ENCODE measurements at regions not wholly inside any gene's neighbourhood (a gene's known extent, or its start where the extent isn't known, plus 50 kb on each side); places are given as distances from the start of the nearest gene placed in this dataset.
A peak's percentile ranks its signal among the peaks of the same experiment; 100 is the strongest.
"Not testable (repeated sequence)": the region's sequence is repeated elsewhere in the genome, so short reads cannot be mapped to it uniquely, and the experiment has no call there.

DNA sequence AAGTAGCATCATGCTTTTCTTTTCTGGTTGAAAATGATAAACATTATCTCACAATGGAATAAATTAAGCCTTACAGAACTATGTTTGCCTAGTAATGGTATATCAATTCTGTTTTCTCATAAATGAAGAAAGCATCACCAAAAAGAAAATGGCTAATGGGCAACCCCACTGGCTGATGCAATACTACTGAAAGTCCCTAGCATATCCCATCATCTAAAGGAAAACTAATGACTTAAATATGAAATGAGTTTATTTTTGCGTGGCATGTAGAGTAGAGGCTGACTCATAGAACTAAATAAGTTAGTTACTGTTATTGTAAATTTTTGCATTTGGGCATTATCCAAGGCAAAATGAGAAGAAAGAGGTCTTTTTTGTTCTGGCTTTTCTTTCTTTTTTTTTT, 1156.3 kb upstream of the SEL1L start:
- no peak for DNase-seq (ENCODE audit: low read depth)
- H3K4me3 ChIP-seq (ENCODE audit: low read depth, low read length) = no peak overlapping the region

DNA sequence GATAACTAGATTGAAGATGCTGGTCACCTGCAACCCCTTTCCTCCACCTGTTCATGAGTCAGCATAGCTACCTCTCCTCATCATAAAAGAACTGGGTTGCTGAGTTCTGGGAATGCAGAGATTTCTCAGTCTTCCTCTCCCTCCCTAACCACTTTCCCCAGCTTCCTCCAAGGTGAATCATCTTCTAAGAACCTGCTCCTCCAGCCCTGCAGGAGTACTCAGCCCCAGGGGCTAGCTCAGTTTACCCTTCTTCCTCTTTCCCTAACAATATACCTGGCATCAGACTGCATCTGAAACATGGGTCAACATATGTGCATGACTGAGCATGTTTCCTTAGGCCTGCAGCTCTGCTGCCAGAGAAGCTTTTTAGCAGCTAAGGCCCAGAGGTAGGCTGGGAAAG, 1157.5 kb upstream of the SEL1L start:
- not testable (repeated sequence) for H3K4me3 ChIP-seq (ENCODE audit: low read depth, low read length); DNase-seq (ENCODE audit: low read depth)

DNA sequence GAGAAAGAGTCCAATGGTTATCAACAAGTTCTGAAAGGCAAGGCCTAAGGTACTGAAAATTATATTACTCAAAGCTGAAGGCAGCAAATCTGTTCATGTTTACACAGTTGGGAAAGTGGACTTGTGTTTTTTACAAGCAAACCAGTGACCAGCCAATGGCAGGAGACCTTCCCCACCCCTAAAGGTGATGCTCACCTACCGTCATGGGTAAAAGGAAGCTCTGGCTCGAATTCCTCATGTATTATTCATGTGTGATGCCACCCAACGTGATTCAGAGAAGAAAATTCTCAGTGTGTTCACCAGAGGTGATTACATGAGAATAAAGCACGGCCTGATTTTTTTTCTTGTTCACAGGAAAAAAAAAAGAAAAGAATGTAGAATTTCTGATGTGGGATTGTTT, 1161.2 kb upstream of the SEL1L start:
- no peak for DNase-seq (ENCODE audit: low read depth)
- no peak overlapping the region for H3K4me3 ChIP-seq (ENCODE audit: low read depth, low read length)

DNA sequence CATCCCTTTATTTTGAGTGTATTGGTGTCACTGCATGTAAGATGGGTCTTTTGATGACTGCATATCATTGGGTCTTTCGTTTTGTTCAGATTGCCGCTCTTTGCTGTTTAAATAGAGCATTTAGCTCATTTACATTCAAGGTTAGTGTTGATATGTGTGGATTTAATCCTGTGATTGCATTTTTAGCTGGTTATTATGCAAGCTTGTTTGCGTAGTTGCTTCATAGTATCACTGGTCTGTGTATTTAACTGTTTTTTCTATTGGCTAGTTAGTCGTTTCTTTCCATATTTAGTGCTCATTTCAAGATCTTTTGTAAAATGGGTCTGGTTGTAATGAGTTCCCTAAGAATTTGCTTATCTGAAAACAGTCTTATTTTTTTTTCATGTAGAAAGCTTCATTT, 1170.6 kb upstream of the SEL1L start:
- H3K4me3 ChIP-seq (ENCODE audit: low read depth, low read length) = no peak overlapping the region
- DNase-seq (ENCODE audit: low read depth) = no peak

DNA sequence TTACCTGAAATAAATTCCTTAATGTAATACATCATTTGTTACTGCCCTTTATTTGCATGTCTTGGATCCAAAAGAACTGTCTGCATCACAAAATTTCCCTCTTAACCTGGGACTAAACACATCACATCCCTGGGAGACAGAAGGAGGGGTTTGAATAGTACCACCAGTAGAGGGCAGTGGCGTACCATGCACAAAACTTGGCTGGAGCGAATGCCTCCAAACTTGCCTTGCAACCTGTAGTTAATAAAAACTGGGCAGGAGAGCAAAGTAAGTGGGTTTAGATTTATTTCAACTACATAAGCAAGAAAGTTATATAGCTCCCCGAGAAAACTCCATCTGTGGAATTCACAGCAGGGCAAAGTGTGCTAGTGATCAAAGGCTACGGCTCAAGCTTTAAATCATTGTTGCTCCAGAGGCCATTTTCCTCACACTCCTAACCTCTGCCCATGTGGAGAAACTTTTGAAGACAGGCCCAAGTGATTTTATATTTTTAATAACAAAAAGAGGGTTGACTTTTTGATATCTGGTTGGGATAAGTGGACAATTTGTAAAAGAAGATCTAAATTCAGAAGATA, 1176.7 kb upstream of the SEL1L start:
- DNase-seq (ENCODE audit: low read depth) = peak; percentile 5
- no peak overlapping the region for H3K4me3 ChIP-seq (ENCODE audit: low read depth, low read length)

DNA sequence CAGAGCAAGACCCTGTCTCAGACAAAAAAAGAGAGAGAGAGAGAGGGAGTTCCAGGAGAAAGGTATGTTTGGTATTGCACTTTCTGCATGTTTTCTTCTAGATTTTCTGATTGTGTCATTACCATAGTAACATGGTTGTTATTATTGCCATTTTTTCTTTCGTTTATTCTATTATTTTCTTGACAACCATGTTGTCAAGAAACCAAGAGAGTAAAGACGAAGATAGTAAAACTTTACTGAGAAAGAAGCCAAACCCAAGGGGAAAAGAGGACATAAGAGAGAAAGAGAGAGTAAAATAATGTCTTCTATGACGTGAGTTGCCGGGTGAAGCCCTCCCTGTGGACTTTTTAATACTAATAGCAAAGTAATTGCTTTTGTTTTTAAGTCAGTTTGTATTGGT, 1186.0 kb upstream of the SEL1L start:
- DNase-seq (ENCODE audit: low read depth) = no peak

DNA sequence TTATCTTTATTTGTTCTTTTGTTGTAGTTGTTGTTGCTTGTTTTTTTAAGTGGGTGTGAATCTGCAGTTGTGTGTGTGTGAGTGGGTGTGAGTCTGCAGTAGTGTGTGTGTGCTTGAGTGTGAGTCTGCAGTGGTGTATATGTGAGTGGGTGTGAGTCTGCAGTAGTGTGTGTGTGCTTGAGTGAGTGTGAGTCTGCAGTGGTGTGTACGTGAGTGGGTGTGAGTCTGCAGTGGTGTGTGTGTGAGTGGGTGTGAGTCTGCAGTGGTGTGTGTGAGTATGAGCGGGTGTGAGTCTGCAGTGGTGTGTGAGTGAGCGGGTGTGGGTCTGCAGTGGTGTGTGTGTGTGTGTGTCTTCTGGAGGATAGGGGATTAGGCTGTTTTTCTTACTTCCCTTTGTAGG, 1186.8 kb upstream of the SEL1L start:
- no peak for DNase-seq (ENCODE audit: low read depth)
- no peak overlapping the region for H3K4me3 ChIP-seq (ENCODE audit: low read depth, low read length)

More for the DNA sequence above, 1186.0 kb upstream of the SEL1L start:
- H3K4me3 ChIP-seq (ENCODE audit: low read depth, low read length) = no peak overlapping the region

DNA sequence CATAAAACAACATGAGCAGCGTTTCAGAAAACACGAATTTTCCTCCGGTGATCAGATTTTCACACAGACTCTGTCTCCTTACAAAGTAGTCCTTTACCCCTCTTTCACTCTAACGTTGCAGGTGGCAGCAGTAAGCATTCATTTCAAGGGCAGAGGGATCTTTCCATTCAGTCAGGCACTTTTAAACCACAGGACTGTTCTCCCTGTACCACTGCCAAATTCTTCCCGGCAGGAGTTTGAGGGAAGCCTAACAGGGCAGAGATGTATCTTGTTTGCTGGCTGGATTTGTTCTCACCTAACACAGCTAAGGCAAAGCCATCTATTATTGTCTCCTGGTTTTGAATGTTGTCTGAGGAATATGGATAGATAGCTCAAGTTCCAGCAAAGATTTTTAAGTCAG, 1187.3 kb upstream of the SEL1L start:
- DNase-seq (ENCODE audit: low read depth) = no peak
- no peak overlapping the region for H3K4me3 ChIP-seq (ENCODE audit: low read depth, low read length)

DNA sequence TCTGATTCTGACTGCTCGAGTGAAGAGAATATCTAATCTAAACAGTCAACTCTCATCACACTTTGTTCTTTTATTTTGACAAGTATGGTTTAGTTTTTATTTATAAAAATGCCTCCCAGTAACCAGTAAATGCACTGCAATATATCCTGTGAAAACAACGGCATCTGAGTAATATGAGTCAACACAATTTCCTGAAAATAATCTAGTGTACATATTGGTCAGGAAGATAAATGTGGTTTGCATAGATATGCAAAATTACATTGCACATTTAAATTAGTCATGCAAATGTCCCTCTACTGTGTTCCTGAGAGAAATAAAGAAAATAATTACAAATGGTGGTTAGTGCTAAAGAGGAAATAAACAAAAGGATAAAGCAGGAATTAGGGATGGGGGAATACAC, 1190.7 kb upstream of the SEL1L start:
- no peak for DNase-seq (ENCODE audit: low read depth)
- no peak overlapping the region for H3K4me3 ChIP-seq (ENCODE audit: low read depth, low read length)

DNA sequence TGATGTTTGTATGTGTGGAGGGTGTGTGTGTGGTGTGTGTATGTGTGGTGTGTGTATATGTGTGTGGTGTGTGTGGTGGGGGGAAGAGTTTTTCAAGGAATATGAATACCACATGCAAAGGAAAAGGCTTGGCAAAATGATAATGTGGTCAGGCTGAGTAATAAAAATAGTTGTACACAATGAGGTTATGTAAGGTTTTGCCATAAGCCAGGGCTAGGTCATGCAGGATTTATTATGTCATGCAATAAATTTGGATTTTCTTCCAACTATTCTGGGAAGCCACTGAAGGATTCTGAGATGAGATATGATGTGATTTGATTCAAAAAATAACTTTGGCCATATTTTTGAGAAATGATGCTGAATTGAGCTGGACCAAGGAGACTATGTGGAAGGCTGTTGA, 1191.6 kb upstream of the SEL1L start:
- DNase-seq (ENCODE audit: low read depth) = no peak

DNA sequence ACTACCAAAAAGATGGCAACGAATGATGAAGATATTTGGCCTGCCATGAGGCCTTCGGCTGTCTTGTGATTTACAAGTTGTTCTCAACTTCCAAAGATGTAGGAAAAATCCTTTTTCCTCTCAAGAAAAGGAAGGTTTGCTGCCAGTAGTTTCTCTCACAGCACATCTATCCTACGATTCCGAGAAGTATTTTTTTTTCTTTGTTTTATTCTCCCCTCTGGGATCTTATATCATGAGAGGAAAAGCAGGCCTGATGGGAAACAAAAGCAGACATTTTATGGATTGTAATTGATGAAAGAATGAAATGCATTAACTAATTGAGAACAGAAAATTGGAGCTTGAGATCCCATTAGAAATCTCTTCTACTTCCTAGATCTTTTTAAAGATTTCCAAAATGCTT, 1197.9 kb upstream of the SEL1L start:
- DNase-seq (ENCODE audit: low read depth) = no peak
- H3K4me3 ChIP-seq (ENCODE audit: low read depth, low read length) = no peak overlapping the region

More for the DNA sequence above, 1191.6 kb upstream of the SEL1L start:
- no peak overlapping the region for H3K4me3 ChIP-seq (ENCODE audit: low read depth, low read length)

DNA sequence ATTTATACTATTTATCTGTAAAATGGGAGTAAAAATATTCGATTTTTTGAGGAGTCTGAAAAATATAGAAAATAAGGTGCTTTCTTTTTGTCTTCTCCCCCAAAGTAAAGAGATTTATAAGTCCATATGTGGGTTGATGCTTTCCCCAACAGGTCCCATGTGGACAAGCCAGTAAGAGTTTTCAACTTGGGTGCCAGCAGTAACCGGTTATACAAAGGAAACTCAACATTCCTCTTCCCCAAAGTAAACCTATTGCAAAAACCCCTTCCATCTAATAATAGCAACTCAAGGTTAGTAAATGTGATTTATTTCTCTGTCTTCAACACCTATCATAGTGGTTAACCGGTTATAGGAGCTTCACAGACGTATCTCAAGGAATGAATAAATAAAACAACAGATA, 1206.9 kb upstream of the SEL1L start:
- H3K4me3 ChIP-seq (ENCODE audit: low read depth, low read length) = no peak overlapping the region
- no peak for DNase-seq (ENCODE audit: low read depth)

DNA sequence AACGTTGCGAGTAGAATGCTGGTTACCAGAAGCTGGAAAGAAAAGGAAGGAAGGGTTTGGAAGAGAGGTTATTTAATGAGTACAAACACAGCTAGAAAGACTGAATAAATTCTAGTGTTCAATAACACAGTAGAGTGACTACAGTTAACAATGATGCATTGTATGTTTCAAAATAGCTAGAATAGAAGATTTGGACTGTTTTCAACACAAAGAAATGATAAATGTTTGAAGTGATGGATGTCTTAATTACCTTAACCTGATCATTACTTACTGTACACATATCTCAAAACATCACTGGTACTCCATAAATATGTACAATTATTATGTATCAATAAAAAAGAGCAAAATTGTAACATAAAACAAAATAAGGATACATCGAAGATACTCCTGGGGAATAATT, 1221.8 kb upstream of the SEL1L start:
- no peak overlapping the region for H3K4me3 ChIP-seq (ENCODE audit: low read depth, low read length)
- DNase-seq (ENCODE audit: low read depth) = no peak

DNA sequence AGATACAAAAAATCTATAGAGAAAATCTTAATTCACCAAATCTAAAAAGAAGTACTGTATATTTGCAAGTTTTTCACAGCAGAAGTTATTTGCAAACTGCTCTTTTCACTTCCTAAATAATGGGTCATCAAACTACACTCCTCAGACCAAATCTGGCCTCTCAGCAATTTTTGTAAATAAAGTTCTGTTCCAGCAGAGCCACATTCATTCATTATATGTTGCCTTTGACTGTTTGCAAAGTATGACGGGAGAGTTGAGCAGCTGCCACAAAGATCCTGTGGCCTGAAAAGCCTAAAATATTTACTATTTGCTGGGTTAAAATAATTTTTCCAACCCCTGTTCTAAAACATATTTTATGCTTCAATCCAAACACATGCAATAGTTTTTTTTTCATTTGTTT, 1222.3 kb upstream of the SEL1L start:
- no peak for DNase-seq (ENCODE audit: low read depth)
- H3K4me3 ChIP-seq (ENCODE audit: low read depth, low read length) = no peak overlapping the region

DNA sequence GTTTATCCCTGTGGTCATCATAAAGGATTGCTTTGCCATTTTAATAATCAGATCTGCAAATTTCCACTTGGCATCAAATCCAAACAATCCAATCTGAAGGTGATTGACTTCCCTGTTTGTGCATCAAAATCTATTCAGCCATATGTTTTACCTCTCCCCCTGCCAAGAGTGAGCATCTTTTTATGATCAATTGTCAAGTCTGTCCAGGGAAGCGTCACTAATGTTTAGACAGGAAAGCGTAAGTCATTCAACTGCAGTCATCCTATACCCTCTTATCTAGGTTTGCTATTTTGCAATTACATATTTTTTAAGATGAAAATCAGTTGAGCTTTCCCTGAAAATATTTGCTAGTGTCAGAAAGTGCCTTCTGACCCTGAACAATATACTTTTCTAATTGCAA, 1224.1 kb upstream of the SEL1L start:
- DNase-seq (ENCODE audit: low read depth) = no peak
- H3K4me3 ChIP-seq (ENCODE audit: low read depth, low read length) = no peak overlapping the region

DNA sequence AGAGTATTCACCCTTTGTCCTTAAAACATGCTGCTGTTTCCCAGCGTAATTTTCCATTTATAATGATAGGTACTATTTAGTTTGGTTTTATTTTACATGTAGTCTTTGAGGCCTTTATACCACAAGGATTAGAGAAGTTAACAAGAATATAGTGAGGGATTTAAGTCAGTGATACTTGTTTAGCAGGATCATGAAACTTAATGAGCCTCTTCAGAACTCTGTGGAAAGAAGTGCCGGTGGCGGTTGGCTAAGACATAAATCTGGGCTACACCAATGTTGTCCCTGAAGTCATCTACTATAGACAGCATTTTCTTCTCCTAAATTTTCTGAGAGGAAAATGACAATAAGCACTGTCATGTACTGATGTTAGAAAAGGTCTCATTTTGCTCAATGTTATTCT, 1226.0 kb upstream of the SEL1L start:
- no peak for DNase-seq (ENCODE audit: low read depth)
- no peak overlapping the region for H3K4me3 ChIP-seq (ENCODE audit: low read depth, low read length)

DNA sequence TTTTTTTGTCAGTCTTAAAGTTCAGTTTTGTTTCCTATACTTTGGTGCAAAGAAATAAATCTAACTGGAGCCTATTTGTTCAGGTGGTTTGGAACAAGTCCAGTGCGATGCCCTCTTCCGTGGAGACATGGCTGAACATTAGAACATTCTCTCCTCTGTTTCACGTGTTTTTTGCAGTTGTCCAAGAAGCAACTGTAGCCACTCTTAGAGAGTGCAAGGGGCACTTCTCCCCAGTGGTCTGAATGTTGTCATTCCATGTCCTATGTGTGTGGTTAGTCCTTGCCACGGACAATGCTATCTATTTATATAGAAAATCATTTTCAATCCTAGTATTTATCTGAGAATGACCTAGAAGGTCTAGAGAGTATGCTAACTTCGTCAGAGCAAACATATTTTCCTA, 1232.5 kb upstream of the SEL1L start:
- DNase-seq (ENCODE audit: low read depth) = no peak
- no peak overlapping the region for H3K4me3 ChIP-seq (ENCODE audit: low read depth, low read length)

DNA sequence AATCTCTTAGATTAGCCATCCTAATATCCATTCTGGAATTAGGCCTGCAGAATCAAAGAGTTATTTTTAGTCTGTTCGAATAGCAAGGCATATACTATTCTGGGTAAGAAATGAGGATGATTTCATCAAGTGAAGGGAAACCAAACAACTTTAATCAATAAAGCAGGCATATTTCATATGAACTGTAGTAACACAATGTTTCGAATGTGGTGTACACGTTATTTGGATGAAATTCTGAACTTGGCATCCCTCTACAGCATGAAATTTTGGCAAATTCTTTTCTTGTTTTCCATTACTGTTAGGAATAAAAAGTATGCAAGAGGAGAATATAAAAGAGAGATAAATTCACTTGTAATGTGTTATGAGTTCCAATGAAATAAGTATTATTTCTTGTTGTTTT, 1233.3 kb upstream of the SEL1L start:
- H3K4me3 ChIP-seq (ENCODE audit: low read depth, low read length) = no peak overlapping the region
- DNase-seq (ENCODE audit: low read depth) = no peak

DNA sequence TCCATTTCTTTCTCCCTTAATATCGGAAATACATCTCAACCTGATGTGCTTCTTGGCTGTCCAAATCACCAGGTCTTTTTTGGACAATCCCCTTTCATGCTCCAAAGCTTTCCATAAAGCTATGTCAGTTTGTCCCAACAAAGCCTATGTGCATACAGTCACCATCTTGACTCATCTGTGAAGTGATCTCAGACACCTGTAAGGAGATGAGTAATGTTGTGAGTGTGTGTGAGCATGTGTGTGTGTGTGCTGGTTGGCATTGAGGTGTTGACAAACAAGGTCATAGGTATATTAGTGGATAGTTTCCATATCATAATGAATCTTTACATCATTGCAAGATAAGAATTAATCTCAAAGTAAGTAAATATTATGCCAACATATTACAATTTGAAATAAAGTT, 1243.3 kb upstream of the SEL1L start:
- no peak for DNase-seq (ENCODE audit: low read depth)
- no peak overlapping the region for H3K4me3 ChIP-seq (ENCODE audit: low read depth, low read length)

DNA sequence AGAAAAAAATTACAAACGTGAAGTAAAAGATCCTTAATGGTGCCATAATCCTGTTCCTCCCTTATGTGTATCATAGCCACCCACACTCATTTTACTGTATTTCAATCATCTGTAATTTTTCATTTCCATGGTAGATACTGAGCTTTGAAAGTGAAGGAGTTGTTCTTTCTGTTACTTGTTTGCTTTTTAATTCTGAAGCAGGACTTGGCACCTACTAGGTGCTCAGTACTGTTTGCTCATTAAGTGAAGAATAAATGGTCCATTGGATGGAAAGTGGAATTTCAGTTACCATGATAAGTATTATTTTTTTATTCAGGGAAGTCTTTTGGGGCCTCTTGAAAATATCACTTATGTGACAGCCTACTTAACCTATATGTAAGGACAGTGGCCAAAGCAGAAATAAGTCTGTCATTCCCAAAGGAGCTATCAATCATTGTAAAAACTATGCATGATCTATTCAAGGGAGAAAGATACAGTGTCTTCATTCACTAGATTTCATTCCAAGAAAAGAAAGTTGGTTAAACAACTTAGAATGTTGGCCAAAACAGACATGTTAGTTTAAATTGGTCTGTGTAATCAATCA, 1244.4 kb upstream of the SEL1L start:
- DNase-seq (ENCODE audit: low read depth) = no peak
- no peak overlapping the region for H3K4me3 ChIP-seq (ENCODE audit: low read depth, low read length)

DNA sequence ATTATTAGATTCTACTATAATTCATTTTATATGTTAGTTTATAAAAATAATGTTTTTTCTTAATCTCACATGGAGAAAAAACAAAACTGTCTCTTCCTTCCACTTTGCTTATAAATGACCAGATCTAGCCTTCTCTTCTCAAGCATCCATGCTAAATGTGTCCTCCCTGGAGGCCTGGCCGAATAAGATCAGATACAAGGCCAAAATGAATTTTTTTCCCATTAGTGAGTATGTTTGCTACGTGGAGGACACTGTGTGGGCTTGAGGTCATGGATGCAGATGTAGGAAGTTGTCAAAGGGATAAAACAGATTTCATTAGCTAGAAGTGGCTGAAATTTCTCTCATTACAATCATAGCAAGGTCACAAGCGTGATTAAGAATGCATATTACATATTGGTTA, 1244.9 kb upstream of the SEL1L start:
- no peak for DNase-seq (ENCODE audit: low read depth)
- H3K4me3 ChIP-seq (ENCODE audit: low read depth, low read length) = no peak overlapping the region

DNA sequence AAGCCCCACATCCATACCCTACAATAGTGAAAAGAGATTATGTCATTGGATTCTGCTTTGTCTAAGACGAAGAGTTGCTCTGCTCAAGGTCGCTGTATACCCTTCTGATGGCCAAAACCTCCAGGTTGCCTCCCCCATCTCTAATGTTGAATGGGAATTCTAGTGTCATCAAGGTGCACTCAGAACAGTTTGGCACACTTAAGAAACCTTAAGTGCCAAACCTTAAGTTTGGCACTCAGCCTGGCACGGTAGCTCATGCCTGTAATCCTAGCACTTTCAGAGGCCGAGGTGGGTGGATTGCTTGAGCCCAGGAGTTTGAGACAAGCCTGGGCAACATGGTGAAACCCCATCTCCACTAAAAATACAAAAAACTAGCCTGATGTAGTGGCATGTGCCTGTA, 1245.6 kb upstream of the SEL1L start:
- DNase-seq (ENCODE audit: low read depth) = no peak
- H3K4me3 ChIP-seq (ENCODE audit: low read depth, low read length) = no peak overlapping the region

All from skeletal muscle cell (primary cell).